Fibroblast of the aortic adventitia (primary cell): ENCODE measurements at regions not wholly inside any gene's neighbourhood (a gene's known extent, or its start where the extent isn't known, plus 50 kb on each side); places are given as distances from the start of the nearest gene placed in this dataset.

Source experiments
- DNase-seq: peaks from one replicate; pipeline ENCODE4 v3.0.0-alpha.2; 2010; ENCODE audit warnings: low read depth
- H3K4me3 ChIP-seq: 2 replicates; pipeline ENCODE4 v1.5.1; 2011; ENCODE audit warnings: low read depth, mild to moderate bottlenecking, control low read depth, low read length, moderate library complexity
- CTCF ChIP-seq: IDR thresholded peaks from 2 replicates; pipeline ENCODE4 v1.5.1; 2011; ENCODE audit warnings: mild to moderate bottlenecking, low read length, control low read depth, inconsistent platforms; ENCODE audit not compliant: insufficient read depth

- peak; percentile 75 for DNase-seq
- no peak for TF ChIP-seq CTCF
- H3K4me3 ChIP-seq = no peak overlapping the region
Observed at GRCh38 chr13:80924596-80924995, 583.7 kb upstream of the SPRY2 start.

GRCh38 chr13:80923907-80924306 is 583.0 kb upstream of the SPRY2 start:
- DNase-seq = no peak
- no peak overlapping the region for H3K4me3 ChIP-seq
- TF ChIP-seq CTCF = no peak

- H3K4me3 ChIP-seq = no peak overlapping the region
- no peak for DNase-seq
- no peak for TF ChIP-seq CTCF
Observed at GRCh38 chr13:80921971-80922370, 581.0 kb upstream of the SPRY2 start.

- no peak overlapping the region for H3K4me3 ChIP-seq
- peak; percentile 12 for DNase-seq
- TF ChIP-seq CTCF = no peak
Observed at GRCh38 chr13:80921541-80921940, 580.6 kb upstream of the SPRY2 start.

- H3K4me3 ChIP-seq = no peak overlapping the region
- TF ChIP-seq CTCF = no peak
- no peak for DNase-seq
Observed at GRCh38 chr13:80906860-80907259, 565.9 kb upstream of the SPRY2 start.

GRCh38 chr13:80904386-80904785 is 563.5 kb upstream of the SPRY2 start:
- DNase-seq = no peak
- TF ChIP-seq CTCF = no peak
- H3K4me3 ChIP-seq = no peak overlapping the region

- DNase-seq = peak; percentile 43
- no peak overlapping the region for H3K4me3 ChIP-seq
- TF ChIP-seq CTCF = no peak
Observed at GRCh38 chr13:80903911-80904310, 563.0 kb upstream of the SPRY2 start.
